ENCODE measurements at regions not wholly inside any gene's neighbourhood (a gene's known extent, or its start where the extent isn't known, plus 50 kb on each side); places are given as distances from the start of the nearest gene placed in this dataset.

- TF ChIP-seq YEATS4 (CRISPR knock-in tag; IDR thresholded peaks at IDR 0.05; ENCODE audit: borderline replicate concordance) (no peak), ZFYVE20 (CRISPR knock-in tag; IDR thresholded peaks at IDR 0.05; ENCODE audit: borderline replicate concordance, low read depth) (no peak)
Observed at GRCh38 chr15:77843546-77843945, 210.8 kb upstream of the LINGO1 start (continued).

- WGBS (ENCODE audit: low lambda C conversion rate): 1% methylated on average over 8 of the region's 11 CpGs
- DNase-seq (ENCODE audit: low spot score) (no peak), FAIRE-seq (no peak), ATAC-seq (no peak)
- POLR2A ChIA-PET: no interaction called here
- H4K20me1 ChIP-seq (ENCODE audit: insufficient read depth, low read length): no peaks in the 10 kb centered on the region
- intact Hi-C loops (cut with micrococcal nuclease; ENCODE audit: unreplicated experiment) (no loop called here), in situ Hi-C loops (cut with HindIII; ENCODE audit: extremely low pct_ligation_motif_present, low pct_unique_long_range_greater_than_20kb) (no loop called here)
- TF ChIP-seq ATF7-NPFF (CRISPR knock-in tag; IDR thresholded peaks at IDR 0.05; ENCODE audit: low read depth) (no peak), ZNF232 (CRISPR knock-in tag; IDR thresholded peaks at IDR 0.05; ENCODE audit: borderline replicate concordance) (no peak), HOXA3 (CRISPR knock-in tag; IDR thresholded peaks at IDR 0.05) (no peak), ZNF44 (CRISPR knock-in tag; IDR thresholded peaks at IDR 0.05) (no peak), HNF1B (CRISPR knock-in tag; IDR thresholded peaks at IDR 0.05) (no peak), MED8 (CRISPR knock-in tag; IDR thresholded peaks at IDR 0.05; ENCODE audit: insufficient replicate concordance) (no peak), RBM22 (optimal IDR thresholded peaks at IDR 0.05; ENCODE audit: low read length) (no peak), TBX2 (CRISPR knock-in tag; IDR thresholded peaks at IDR 0.05; ENCODE audit: borderline replicate concordance) (no peak), RBM39 (IDR thresholded peaks at IDR 0.05; ENCODE audit: low read depth, low read length, poor library complexity, severe bottlenecking) (no peak), DRAP1 (CRISPR knock-in tag; IDR thresholded peaks at IDR 0.05) (no peak)
- no TSS peak for BruUV-seq (replicated peaks)
- peaks cover 0 to 26% of the 10 kb centered on the region in 2 experiments; a peak in 2 of 5 replicates for H3K27me3 ChIP-seq (ENCODE audit: control insufficient read depth in 1 of 2, insufficient read depth in 2 of 2, low read length in 2 of 2)
- H3K9me3 ChIP-seq (ENCODE audit: low read length): no peaks in the 10 kb centered on the region
- no peak overlapping the region for H2AFZ ChIP-seq (ENCODE audit: low read length)
- no peak overlapping the region for H3K4me2 ChIP-seq (ENCODE audit: low read depth, low read length)
- CTCF ChIA-PET (ENCODE audit: low intra/inter-chr PET ratio, low total read pairs): no interaction called here
- no peak overlapping the region for H3K9ac ChIP-seq (ENCODE audit: insufficient read depth, low read depth, low read length)
- no peaks in the 10 kb centered on the region for H3K79me2 ChIP-seq (ENCODE audit: insufficient read depth, low read length)
- no peaks in the 10 kb centered on the region for H3K36me3 ChIP-seq (replicated peaks in 1 of 2; ENCODE audit: control insufficient read depth in 1 of 2, insufficient read depth in 2 of 2, low read length in 2 of 2)
- no peaks in the 10 kb centered on the region for H3K4me1 ChIP-seq (ENCODE audit: insufficient read depth, low read length)
- H3K27ac ChIP-seq (ENCODE audit: extremely low read length, insufficient read depth, low read length): no peak overlapping the region
- no peak overlapping the region for H3K4me3 ChIP-seq (replicated peaks in 1 of 3; ENCODE audit: insufficient read depth in 1 of 3, low read depth in 2 of 3, low read length in 3 of 3)
Observed at GRCh38 chr15:77840991-77841775, 208.5 kb upstream of the LINGO1 start.
